HG03280 (cell line): ENCODE measurements at regions not wholly inside any gene's neighbourhood (a gene's known extent, or its start where the extent isn't known, plus 50 kb on each side); places are given as distances from the start of the nearest gene placed in this dataset.
A peak's percentile ranks its signal among the peaks of the same experiment; 100 is the strongest.

ENCODE experiments used
- ATAC-seq: cut with Tn5 transposase; IDR thresholded peaks from one replicate; pipeline ENCODE4 v1.9.1; 2021; ENCODE audit warnings: mild to moderate bottlenecking, moderate library complexity; ENCODE audit not compliant: unreplicated experiment

DNA sequence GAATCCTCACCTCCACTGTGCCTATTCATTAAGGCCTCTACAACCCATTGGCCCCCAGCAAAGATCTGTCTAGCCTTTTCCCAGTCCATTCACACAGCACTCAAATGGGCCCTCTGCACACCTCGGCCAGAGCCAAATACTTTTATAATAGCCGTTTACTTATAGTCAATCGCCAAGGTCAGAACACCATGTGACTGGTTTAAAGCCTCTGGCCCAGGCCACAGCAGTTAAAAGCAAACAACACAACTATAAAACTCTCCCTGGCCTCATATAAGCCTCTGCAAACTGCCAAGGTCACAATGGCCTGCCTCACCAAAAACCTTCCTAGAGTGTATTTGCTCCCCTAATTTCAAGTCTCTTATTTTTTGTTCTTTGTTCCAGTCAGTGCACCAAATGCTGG lies 562.6 kb downstream of the CAAP1 start:
- ATAC-seq: no peak

GRCh38 chr9:26326563-26326962 lies 566.0 kb downstream of the CAAP1 start:
- ATAC-seq: peak; percentile 61

GRCh38 chr9:26325444-26325829 lies 567.2 kb downstream of the CAAP1 start:
- ATAC-seq: no peak

GRCh38 chr9:26324786-26325443 lies 567.7 kb downstream of the CAAP1 start:
- no peak for ATAC-seq

DNA sequence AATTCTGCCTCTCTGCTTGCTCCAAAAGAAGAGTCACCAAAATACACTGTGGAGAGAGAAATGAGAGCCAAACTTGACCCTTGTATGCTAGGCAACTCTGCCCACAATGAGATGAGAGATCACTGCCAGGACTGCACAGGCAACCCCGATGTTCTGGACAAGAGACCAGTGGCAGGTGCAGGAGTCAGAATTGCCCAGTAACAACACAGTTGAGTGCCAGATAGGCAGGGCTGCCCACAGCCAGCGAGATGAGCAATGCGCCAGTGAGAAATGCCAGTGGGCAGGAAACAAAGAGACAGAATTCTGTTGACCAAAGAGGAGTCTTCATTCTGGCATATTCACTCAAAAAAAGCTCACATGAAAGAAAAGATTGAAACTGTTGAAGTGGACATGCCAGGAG lies 570.7 kb downstream of the CAAP1 start:
- ATAC-seq: no peak

- ATAC-seq: no peak
These were observed 572.7 kb downstream of the CAAP1 start for GRCh38 chr9:26319859-26320258.

DNA sequence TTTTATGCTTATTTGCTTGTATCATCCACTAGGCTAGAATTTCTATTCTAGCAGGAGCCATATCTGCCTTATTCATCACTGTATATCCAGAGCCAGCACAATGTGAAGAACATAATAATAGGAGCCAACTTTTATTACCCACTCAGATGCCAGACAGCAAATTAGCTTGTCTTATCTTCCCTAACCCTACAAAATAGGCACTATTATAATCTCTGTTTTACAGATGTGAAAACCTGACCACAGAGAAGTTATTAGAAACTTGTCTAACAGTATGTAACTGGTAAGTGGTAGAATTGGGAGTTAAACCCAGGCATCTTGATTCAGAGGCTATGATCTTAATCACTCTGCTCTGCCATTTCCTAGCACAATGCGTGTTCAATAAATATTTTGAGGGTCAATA lies 579.5 kb downstream of the CAAP1 start:
- ATAC-seq: no peak

GRCh38 chr9:26311463-26311995 lies 581.1 kb downstream of the CAAP1 start:
- no peak for ATAC-seq

DNA sequence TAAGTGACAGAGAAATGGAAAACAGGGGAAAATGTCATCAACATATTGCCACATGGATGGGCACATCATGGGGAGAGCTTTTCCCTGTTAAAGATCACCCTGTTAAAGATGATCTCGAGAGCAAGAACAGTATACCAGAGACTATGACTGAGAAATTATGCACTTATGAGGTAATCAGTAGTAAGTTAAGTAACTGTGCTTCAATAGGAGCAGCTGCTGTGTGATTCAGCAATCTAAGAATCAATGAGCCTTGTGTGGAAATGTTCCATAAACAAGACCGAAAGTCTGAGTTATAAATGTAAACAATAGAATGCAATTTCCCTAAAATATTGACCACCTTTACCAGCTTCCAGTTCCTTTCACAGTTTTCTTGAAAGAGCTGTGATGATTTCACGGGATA lies 582.3 kb downstream of the CAAP1 start:
- no peak for ATAC-seq

DNA sequence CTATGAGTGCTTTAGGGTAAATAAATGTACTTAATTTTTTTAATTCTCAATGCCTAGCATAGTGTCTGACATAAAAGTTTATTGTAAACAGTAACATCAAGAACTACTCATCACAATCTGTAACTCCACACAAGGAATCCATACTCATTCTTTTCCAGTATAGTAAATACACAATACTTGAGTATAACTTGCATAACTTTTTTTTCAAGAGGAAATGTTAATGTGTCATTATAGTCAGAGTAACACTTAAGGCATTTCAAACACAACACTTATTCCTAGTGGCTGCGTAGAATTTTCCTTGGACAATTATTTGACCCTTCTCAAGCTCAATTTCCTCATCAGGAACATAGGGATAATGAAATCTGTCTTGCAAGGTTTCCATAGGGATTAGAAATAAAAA lies 584.3 kb downstream of the CAAP1 start:
- ATAC-seq: no peak

DNA sequence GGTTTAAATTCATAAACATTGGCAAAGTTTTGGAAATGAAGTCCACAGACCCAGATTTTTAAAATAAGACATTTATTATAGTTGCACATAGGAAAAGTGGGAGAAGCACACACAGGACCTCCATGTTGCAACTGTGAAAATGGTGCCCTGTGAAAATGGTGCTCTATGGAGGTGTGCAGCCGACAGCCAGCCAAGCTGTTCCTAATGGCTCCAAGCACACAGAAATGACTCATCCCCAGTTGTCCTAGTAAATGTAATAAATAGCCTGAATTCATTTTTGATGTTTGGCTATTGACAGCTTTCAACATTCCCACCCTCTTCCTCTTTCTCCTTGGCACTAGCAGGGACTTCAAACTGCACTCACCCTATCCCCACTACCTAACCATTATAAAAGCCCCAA lies 590.9 kb downstream of the CAAP1 start:
- no peak for ATAC-seq

- no peak for ATAC-seq
These were observed 591.6 kb downstream of the CAAP1 start for GRCh38 chr9:26301046-26301445.

GRCh38 chr9:26296910-26297572 lies 595.6 kb downstream of the CAAP1 start:
- no peak for ATAC-seq

- ATAC-seq: no peak
These were observed 599.7 kb downstream of the CAAP1 start for GRCh38 chr9:26292943-26293342.

DNA sequence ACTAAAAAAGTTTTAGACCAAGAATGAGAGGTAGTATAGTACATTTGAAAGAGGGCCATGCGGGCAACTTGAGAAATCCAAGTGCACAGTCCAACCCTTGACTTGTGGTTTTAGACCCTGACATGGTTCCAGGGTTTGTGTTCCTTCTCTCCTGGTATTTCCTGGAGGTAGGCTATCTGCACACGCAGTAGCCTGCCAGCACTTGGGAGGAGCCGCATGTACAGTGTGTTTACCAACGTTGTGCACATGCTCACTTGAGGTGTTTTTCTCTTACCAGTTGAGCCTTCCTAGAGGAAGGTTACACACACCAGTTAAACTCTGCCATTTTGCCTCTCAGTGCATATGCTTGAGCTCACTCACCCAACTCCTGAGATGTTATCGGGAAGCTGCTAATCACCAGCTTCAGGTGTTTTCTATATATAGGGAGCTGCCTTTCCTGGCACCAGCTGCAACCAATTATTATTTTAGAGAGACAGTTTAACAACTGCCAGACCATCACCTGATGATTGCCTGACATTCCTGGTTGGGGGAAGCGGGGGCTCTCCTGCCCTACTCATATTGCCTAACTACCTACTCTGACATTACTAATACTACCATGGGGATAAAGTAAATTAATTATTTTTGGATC lies 593.4 kb upstream of the TUSC1 start:
- ATAC-seq: no peak

- no peak for ATAC-seq
These were observed 588.0 kb upstream of the TUSC1 start for GRCh38 chr9:26266146-26266793.

DNA sequence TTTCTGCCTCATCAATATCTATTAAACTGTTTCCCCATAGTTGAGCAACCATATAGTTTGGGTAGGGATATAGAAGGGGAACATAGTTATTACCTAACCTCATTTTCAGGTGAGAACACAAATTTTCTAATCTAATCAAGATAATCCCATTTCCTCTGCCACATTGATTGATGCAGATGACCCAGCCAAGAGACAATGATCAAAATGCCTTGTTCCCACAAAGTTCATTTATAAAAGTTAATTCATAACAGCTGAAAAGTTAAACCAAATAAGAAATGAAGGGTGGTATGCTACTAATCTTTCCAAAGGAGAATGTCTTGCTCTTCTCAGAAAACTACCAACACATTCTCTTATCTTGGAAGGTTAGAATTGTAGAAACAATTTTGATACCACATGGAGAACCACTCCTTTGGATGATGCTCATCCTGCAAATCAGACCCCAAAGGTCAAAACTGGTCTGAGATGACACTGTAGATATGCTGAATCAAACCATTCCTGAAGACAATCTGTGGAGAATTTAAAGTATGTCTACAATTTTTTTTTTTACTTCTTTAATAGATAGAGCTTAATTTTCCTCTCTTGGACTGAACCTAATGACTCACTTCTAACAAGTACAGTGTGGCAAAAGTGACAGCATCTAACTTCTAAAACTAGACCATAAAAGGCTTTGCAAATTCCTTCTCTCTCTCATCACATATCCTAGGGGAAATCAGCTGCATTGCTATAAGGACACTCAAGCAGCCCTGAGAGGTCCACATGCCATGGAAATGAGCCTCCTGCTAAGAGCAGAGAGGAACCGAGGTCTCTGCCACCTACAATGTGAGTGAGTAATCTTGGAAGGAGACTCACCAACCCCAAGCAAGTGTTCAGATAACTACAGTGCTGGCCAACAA lies 586.7 kb upstream of the TUSC1 start:
- ATAC-seq: no peak

DNA sequence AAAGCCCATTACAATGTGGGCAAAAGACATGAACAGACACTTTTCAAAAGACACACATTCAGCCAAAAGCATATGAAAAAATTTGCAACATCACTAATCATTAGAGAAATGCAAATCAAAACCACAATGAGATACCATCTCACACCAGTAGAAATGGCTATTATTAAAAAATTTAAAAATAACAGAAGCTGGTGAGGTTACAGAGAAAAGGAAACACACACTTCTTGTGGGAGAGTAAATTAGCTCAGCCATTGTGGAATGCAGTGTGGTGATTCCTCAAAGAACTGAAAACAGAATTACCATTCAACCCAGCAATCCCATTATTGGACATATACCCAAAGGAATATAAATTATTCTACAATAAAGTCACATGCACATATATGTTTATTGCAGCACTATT lies 585.2 kb upstream of the TUSC1 start:
- no peak for ATAC-seq

- ATAC-seq: no peak
These were observed 584.3 kb upstream of the TUSC1 start for GRCh38 chr9:26262421-26263107.
